ENCODE measurements at regions not wholly inside any gene's neighbourhood (a gene's known extent, or its start where the extent isn't known, plus 50 kb on each side); places are given as distances from the start of the nearest gene placed in this dataset.
A peak's percentile ranks its signal among the peaks of the same experiment; 100 is the strongest.
"Not testable (repeated sequence)": the region's sequence is repeated elsewhere in the genome, so short reads cannot be mapped to it uniquely, and the experiment has no call there.

- DNase-seq = no peak
Measured at GRCh38 chr5:154652746-154653417, 102.3 kb upstream of the LARP1 start.

- not testable (repeated sequence) for DNase-seq
Measured at GRCh38 chr5:154651795-154652194, 103.4 kb upstream of the LARP1 start.

- DNase-seq = no peak
Measured at GRCh38 chr5:154648706-154649105, 106.5 kb upstream of the LARP1 start.

- no peak for DNase-seq
Measured at GRCh38 chr5:154648229-154648628, 106.9 kb upstream of the LARP1 start.

GRCh38 chr5:154647761-154648145 is 107.4 kb upstream of the LARP1 start:
- no peak for DNase-seq

GRCh38 chr5:154647114-154647760 is 107.9 kb upstream of the LARP1 start:
- peak; percentile 28 for DNase-seq

- no peak for DNase-seq
Measured at GRCh38 chr5:154646745-154647113, 108.4 kb upstream of the LARP1 start.

- no peak for DNase-seq
Measured at GRCh38 chr5:154644745-154645411, 110.3 kb upstream of the LARP1 start.

GRCh38 chr5:154642499-154643245 is 112.5 kb upstream of the LARP1 start:
- no peak for DNase-seq

- DNase-seq = peak; percentile 26
Measured at GRCh38 chr5:154640213-154640831, 114.9 kb upstream of the LARP1 start.

- not testable (repeated sequence) for DNase-seq
Measured at GRCh38 chr5:154636786-154637185, 118.4 kb upstream of the LARP1 start.

GRCh38 chr5:154636271-154636670 is 118.9 kb upstream of the LARP1 start:
- DNase-seq = not testable (repeated sequence)

GRCh38 chr5:154633744-154634143 is 121.4 kb upstream of the LARP1 start:
- not testable (repeated sequence) for DNase-seq

- no peak for DNase-seq
Measured at GRCh38 chr5:154631141-154631540, 124.0 kb upstream of the LARP1 start.

- no peak for DNase-seq
Measured at GRCh38 chr5:154630410-154630809, 124.8 kb upstream of the LARP1 start.

GRCh38 chr5:154628685-154629084 is 126.5 kb upstream of the LARP1 start:
- no peak for DNase-seq

- DNase-seq = no peak
Measured at GRCh38 chr5:154627698-154628678, 127.2 kb upstream of the LARP1 start.

GRCh38 chr5:154626876-154627557 is 128.2 kb upstream of the LARP1 start:
- no peak for DNase-seq

- DNase-seq = no peak
Measured at GRCh38 chr5:154625031-154625430, 130.1 kb upstream of the LARP1 start.

- no peak for DNase-seq
Measured at GRCh38 chr5:154624341-154624740, 130.8 kb upstream of the LARP1 start.

GRCh38 chr5:154620411-154620810 is 134.8 kb upstream of the LARP1 start:
- DNase-seq = no peak
